HG03135 (cell line): ENCODE measurements at regions not wholly inside any gene's neighbourhood (a gene's known extent, or its start where the extent isn't known, plus 50 kb on each side); places are given as distances from the start of the nearest gene placed in this dataset.
"Not testable (repeated sequence)": the region's sequence is repeated elsewhere in the genome, so short reads cannot be mapped to it uniquely, and the experiment has no call there.

Experiments
- ATAC-seq: cut with Tn5 transposase; IDR thresholded peaks from one replicate; pipeline ENCODE4 v1.9.1; 2021; ENCODE audit warnings: mild to moderate bottlenecking, moderate library complexity; ENCODE audit not compliant: unreplicated experiment

- not testable (repeated sequence) for ATAC-seq
Measured at GRCh38 chr11:116667318-116667717, 105.5 kb downstream of the BUD13 start.

DNA sequence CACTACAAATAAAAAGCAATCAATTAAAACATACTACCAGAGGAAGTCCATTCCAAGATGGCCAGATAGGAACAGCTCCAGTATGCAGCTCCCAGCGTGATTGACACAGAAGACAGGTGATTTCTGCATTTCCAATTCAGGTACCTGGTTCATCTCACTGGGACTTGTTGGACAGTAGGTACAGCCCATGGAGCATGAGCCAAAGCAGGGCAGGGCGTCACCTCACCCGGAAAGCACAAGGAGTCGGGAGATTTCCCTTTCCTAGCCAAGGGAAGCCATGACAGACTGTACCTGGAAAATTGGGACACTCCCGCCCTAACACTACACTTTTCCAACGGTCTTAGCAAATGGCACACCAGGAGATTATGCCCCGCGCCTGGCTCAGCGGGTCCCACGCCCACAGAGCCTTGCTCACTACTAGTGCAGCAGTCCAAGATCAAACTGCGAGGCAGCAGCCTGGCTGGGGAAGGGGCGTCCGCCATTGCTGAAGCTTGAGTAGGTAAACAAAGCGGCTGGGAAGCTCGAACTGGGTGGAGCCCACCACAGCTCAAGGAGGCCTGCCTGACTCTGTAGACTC lies 106.0 kb downstream of the BUD13 start:
- ATAC-seq, result not testable (repeated sequence)

DNA sequence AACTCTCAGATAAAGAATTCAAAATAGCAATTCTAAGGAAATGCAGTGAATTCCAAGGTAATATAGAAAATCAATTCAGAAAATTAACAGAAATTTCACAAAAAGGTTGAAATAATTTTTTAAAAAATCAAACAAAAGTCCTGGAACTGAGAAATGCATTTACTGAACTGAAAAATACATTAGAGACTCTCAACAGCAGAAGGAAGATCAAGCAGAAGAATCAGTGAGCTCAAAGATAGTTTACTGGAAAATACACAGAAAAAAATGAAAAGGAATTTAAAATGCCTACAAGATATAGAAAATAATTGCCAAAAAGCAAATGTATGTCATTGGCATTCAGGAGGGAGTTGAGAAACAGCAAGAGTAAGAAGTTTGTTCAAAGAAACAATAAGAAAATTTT lies 107.3 kb downstream of the BUD13 start:
- no peak for ATAC-seq

GRCh38 chr11:116661056-116661455 lies 111.7 kb downstream of the BUD13 start:
- ATAC-seq, result no peak

- ATAC-seq, result no peak
Measured at GRCh38 chr11:116660011-116660410, 112.8 kb downstream of the BUD13 start.

DNA sequence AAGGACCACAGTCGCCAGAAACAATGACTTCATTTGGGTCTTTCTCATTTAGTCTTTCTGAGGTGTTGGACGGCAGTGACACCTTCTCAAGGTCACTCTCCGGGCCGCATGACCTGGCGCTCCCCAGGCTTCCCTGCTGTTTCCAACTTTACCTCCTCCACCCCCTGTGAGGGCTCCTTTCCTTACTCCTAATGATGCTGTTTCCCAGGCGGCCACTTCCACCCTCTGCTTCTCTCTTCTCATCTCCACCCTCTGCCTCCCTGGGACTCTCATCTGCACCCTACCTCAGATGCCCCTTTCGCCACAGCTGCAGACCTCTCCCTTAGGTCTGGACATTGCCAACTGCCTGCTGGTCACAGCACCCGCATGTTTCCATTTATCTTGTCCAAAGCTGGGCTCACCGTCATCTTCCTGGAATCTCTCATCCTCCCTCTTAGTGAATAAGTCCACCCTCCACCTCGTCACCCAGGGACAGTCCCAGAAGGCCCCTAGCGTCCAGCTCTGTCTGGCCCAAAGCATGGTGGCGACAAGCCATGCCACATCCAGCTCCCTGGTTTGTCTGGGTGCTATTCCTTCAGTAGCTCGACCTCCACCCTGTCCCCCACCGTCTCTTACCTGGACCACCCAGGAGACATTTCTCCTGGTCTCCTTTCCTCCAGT lies 113.8 kb downstream of the BUD13 start:
- ATAC-seq, result no peak

DNA sequence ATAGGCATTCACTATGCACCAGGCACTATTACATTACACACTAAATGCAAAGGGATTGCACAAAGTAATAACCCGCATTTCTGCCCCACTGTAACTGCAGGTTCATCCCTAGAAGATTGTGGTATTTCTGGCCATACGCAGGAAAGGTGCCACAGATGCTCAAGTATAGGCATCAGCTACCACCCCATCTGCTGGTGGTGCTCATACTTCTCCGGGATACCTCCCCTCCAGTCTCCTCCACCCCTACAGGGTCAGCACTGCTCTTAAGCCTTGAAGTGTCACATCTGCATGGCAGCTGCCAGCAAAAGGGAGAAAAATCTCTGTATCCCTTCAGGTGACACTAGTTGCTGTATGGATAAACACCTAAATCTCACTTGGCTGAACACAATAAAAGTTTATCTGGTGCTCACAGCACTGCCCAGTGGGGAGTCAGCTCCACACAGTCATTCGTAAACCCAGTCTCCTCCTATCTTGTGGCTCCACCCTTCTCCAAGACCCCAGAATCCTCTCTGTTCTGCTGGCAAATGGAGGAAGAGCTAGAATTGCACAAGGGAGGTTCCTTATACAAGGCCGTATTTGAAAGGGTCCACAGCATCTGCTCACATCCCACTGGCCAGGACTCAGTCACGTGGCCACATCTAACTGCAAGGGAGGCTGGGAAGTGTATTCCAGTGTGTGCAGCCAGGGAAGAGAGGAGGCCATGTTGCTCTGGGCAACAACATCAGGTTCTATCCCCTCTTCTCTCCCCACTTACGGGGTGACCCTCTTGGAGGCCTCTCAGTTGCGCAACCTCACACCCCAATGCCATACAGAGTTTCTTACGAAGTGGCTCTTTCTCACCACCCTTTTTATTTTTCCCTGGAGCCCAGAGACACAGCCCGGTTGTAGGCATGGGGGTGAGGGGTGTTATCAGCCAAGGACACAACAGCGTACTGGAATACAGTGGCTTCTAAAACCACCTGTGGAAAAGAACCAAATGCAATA lies 114.7 kb downstream of the BUD13 start:
- no peak for ATAC-seq

- no peak for ATAC-seq
Measured at GRCh38 chr11:116656011-116656410, 116.8 kb downstream of the BUD13 start.

DNA sequence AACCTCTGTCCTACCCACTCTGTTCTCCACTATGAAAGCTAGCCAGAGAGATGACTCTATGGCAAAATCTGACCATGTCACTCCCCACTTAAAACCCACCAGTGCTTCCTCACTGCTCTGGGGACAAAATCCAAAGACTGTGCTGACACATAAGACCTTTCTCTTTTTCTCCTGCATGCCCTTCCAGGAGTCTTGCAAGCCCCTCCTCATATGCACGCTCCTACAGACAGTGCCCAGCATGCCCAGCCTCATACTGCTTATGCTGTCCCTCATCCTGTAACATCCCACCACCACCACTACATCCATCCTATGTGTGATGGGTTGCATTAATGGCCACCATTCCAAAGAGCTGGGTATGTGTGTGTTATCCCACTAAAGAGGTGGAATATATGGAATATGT lies 118.3 kb downstream of the BUD13 start:
- ATAC-seq, result no peak

- no peak for ATAC-seq
Measured at GRCh38 chr11:116653206-116653605, 119.6 kb downstream of the BUD13 start.

GRCh38 chr11:116651737-116652237 lies 121.0 kb downstream of the BUD13 start:
- ATAC-seq, result no peak

DNA sequence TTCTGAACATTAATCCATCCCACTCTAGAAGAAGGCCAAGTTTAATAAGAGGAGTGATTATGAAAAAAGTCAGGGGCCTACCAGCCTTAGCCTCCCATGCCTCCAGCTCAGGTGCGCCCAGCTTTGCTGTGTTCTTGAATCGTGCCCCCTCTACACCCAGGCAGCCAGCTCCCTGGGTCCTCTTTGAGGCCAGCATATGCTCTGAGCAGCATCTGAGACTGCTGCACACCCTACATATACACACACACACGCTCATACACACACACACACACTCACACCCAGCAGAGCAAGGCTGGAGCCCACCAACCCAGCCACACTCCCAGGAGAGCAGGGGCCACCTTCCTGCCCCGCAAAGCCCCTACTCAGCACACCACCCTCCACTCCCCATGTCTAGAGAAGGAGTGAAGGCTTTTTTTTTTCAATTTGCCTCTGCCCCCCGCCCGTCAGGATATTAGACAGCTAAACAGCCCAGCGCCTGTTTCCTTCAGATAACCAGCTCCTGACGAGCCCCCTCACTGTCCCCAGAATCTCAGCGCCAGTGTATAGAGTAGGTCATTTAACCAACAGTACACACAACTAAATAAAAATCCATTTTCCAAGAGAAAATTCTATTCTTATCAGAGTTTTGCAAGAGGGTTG lies 121.6 kb downstream of the BUD13 start:
- no peak for ATAC-seq

- no peak for ATAC-seq
Measured at GRCh38 chr11:116650052-116650451, 122.7 kb downstream of the BUD13 start.

DNA sequence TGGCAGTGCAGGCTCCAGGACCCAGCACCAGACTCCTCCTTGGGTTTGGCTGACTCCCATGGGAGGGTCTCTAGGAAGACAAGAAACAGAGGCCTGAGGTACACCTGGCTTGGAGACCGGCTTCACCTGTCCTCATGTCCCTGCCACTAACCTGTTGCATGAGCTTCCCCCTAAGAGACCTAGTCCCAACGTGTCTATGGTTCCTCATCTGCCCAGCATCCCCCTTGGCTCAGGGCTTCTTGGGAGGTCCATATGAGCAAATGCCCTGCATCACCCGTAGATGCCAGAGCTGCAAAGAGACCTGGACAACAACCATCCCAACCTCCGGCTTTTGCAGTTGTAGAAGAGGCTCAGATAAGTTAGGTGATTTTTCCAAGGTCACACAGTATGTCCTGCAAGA lies 123.5 kb downstream of the BUD13 start:
- no peak for ATAC-seq

- no peak for ATAC-seq
Measured at GRCh38 chr11:116648247-116649174, 124.3 kb downstream of the BUD13 start.

GRCh38 chr11:116647305-116648080 lies 125.3 kb downstream of the BUD13 start:
- no peak for ATAC-seq

GRCh38 chr11:116646191-116646590 lies 126.6 kb downstream of the BUD13 start:
- no peak for ATAC-seq

DNA sequence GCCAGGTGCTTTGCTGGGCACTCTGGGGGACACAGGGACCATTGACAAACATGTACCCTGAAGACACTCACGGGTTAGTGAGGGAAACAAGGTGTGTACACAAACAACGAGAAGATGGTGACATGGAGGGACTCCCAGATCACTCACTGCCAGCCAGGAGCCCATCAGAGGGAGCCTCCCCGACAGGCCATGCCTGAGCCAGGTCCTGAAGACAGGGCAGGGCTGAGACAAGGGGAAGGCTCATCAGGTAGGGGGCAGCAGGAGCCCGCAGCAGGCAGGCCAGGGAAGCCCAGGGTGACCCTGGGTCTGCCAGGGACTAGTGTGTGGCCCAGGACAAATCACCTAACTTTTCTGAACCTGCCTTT lies 127.9 kb downstream of the BUD13 start:
- ATAC-seq, result no peak

DNA sequence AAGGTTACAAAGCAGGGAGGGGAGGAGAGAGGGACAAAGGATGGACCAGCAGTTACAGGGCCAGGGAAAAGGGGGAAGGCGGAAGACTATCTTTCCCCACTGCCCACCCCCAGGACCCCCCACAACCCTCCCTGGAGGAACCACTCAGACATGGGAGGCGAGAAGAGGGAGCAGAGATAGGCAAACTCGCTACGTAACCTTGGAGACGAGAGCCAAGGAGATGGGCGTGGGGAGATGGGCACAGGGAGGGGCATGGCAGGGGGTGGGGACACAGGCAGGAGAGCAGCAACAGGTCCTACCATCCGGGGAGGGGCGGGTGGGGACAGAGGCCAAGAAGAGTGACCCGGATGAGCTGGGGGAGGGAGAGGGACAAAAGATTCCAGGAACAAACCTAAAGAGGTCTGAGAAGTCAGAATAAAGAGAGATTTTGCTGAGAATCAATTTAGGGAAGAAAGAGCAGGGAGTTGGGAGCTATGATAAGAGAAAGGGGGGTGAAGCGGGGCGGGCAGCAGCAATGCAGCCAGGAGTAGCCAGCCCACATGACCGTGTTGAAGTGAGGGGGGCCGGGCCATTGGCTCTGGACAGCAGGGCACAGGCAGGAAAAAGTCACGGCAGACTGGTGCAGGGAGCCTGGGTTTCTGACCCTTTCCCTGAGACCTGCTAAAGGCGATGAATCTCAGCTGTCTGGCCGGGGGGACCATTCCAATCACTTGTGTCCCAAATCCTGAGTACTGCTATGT lies 128.4 kb downstream of the BUD13 start:
- ATAC-seq, result no peak
